SKM-1 treated with dmso at 0.1 percent for 144 hours (cell line): ENCODE measurements at regions not wholly inside any gene's neighbourhood (a gene's known extent, or its start where the extent isn't known, plus 50 kb on each side); places are given as distances from the start of the nearest gene placed in this dataset.
"Not testable (repeated sequence)": the region's sequence is repeated elsewhere in the genome, so short reads cannot be mapped to it uniquely, and the experiment has no call there.

Experiments used
- DNase-seq: peaks from one replicate; lab custom pipeline; 2025; ENCODE audit not compliant: unreplicated experiment; lab: John Stamatoyannopoulos, UW

- not testable (repeated sequence) for DNase-seq
These were observed 450.7 kb downstream of the ZNF33B start for GRCh38 chr10:42187501-42188195.

- DNase-seq: not testable (repeated sequence)
These were observed 460.3 kb downstream of the ZNF33B start for GRCh38 chr10:42177793-42178689.

GRCh38 chr10:42177077-42177792 is 461.1 kb downstream of the ZNF33B start:
- no peak for DNase-seq

GRCh38 chr10:42150428-42151061 is 487.8 kb downstream of the ZNF33B start:
- no peak for DNase-seq

DNA sequence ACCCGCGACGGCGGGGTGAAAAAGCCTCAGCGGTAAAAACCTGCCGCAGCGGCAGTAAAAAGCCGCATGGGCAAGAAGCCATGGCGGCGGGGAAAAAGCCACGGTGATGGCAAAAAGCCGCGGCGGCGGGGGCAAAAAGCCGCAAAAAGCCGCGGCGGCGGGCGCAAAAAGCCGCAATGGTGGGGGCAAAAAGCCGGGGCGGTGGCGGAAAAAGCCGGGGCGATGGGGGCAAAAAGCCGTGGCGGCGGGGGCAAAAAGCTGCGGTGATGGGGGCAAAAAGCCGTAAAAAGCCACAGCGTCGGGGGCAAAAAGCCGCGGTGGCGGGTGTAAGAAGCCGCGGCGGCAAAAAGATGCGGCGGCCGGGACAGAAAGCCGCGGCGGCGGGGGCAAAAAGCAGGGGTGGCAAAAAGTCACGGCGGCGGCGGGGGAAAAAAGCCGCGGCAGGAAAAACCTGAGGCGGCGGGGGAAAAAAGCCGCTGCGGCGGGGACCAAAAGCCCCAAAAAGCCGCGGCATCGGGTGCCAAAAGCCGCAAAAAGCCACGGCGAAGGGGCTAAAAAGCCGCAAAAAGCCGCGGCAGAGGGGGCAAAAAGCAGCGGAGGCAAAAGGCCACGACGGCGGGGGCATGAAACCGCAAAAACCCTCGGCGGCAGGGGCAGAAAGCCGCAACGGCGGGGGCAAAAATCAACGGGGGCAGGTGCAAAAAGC is 488.5 kb downstream of the ZNF33B start:
- no peak for DNase-seq

GRCh38 chr10:42149027-42149700 is 489.2 kb downstream of the ZNF33B start:
- no peak for DNase-seq

- DNase-seq: not testable (repeated sequence)
These were observed 492.2 kb downstream of the ZNF33B start for GRCh38 chr10:42146165-42146564.

GRCh38 chr10:42138023-42138422 is 500.3 kb downstream of the ZNF33B start:
- DNase-seq: not testable (repeated sequence)

DNA sequence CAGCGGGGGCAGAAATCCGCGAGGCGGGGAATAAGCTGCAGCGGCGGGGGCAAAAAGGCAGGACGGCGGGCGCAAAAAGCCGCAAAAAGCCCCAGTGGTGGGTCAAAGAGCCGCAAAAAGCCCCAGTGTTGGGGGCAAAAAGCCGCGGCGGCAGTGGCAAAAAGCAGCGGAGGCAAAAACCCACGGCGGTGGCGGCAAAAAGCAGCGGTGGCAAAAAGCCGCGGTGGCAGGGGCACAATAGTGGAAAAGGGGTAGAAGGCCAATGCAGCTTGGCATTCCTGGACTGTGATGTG is 525.3 kb downstream of the ZNF33B start:
- DNase-seq: no peak

- DNase-seq: no peak
These were observed 525.8 kb downstream of the ZNF33B start for GRCh38 chr10:42112331-42113157.

DNA sequence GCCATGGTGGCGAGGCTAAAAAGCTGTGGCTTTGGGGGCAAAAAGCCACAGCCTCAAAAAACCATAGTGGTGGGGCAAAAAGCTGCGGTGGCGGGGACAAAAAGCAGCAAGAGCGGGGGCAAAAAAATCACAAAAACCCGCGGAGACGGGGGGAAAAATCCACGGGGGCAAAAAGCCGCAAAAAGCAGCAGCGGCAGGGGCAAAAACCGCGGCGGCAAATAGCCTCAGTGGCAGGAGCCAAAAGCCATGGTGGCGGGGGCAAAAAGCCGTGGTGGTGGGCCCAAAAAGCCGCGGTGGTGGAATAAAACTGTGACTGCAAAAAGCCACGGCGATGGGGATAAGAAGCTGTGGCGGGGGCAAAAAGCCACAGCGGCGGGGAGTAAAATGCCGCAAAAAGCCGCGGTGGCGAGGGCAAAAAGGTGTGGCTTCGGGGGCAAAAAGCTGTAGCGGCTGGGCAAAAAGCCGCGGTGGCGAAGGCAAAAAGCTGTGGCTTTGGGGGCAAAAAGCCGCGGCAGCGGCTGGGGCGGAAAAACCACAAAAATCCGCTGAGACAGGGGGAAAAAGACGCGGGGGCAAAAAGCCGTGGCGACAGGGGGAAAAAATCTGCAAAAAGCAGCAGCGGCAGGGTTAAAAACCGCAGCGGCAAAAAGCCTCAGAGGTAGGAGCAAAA is 526.6 kb downstream of the ZNF33B start:
- DNase-seq: no peak

- no peak for DNase-seq
These were observed 527.3 kb downstream of the ZNF33B start for GRCh38 chr10:42111076-42111475.
